OCI-M1 (cell line): ENCODE measurements at regions not wholly inside any gene's neighbourhood (a gene's known extent, or its start where the extent isn't known, plus 50 kb on each side); places are given as distances from the start of the nearest gene placed in this dataset.

Experiments
- DNase-seq: peaks from one replicate; lab custom pipeline; 2025; lab: John Stamatoyannopoulos, UW

DNA sequence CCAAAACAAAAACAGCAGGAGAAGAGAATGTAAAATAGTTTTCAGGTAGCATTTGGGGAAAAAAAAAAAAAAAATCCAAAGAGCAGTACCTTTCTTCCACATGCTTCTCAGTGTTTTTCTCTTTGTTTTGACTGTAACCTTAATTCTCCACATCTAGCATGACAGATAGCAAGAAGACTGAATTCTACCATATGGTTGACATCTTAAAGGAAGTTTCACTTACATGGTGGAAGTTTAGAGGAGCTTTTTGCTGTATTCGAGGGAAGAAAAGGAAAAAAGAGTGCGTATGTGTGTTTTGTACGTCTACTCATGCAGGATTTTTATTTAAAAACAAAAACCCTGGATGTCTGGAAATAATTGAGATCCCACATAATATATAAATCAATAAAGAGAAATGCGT, 604.8 kb downstream of the CCDC171 start:
- DNase-seq: no peak

DNA sequence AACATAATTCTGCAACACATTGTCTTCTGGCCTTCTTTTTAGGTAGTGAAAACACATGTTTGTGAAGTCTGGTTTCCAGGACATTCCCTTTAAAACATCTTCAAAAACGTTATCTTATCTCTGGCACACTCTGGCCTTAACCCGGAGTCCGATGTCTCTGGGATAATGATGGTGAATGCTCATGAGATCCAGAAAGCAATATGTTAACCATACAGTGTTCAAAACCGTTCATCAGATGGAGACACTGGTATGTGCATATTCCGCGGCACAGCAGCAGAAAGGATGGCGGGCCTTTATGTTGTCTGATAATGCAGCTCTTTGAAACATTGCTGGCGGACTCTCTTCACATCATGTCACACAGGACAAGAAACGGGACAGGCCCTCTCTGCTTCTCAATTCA, 605.2 kb downstream of the CCDC171 start:
- DNase-seq: no peak

DNA sequence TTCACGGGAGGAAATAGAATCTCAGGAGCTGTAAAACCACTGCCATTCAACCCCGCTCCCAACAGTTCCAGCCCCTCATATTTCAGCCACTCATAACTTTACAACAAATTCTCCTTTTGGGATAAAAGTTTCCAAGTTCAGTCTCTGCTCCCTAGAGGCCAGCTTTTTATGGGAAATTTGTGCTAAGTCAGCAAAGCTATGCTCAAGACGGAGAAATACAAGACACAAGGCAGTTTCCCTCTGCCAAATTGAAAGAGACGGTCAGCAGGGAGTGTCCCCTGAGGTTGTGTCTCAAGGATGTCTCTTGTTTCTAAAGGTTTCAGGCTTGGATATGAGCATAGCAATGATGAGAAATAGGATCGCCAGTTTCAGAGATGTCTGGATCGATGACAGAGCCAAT, 608.6 kb downstream of the CCDC171 start:
- DNase-seq: no peak

DNA sequence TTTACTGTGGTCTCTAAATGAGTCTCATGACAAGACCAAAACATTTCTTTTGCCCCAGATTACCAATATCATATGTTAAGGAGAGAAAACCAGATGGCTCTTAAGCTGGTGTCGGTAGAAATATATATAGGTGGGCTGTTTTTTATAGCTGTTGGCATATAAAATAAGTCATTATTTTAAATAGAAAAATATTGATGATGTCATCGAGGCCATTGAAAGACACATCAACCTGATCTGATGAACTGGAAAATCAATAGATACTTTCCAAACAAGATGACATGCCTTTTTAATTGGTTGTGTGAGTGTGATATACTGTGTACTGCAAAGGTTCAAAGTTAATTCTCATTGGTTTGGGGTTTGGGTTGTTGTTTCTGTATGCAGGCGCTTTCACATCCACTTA, 617.3 kb downstream of the CCDC171 start:
- no peak for DNase-seq

DNA sequence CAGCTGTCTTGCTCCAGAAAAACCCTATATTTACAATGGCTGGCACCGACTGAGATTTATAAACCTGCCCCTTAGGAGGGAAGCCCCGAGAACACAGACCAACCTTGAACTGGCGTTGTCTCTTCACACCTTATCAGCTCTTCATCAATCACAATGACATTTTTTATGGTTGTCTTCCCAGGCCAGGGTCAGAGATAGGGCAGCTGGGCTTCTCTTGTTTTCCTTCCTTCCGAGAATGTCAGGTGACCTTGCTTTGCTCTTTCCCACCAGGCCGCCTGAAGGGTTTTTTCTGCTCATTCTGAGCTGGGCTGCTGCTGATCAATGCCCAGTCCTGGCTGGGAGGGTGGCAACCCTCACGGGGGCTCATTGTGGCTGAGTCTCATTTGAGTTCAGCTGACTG, 619.1 kb downstream of the CCDC171 start:
- no peak for DNase-seq

DNA sequence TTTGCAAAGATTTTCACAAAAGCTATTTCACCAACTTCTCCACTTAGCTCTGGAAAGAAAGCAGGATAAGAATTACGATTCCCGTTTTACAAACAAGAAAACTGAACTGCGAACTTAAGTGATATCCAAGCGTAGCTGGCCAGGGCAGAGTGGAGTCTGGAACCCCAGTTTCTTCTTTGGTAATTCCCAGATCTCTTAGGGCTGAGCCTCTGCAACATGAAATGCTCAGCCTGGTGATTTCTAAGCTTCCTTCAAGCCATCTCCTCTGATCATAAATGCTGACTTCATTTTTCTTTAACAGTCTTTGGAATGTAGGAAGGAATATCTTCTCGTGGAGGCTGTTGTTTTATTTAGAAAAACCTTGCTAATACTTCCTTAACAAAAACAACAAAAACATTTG, 620.0 kb downstream of the CCDC171 start:
- DNase-seq: no peak

DNA sequence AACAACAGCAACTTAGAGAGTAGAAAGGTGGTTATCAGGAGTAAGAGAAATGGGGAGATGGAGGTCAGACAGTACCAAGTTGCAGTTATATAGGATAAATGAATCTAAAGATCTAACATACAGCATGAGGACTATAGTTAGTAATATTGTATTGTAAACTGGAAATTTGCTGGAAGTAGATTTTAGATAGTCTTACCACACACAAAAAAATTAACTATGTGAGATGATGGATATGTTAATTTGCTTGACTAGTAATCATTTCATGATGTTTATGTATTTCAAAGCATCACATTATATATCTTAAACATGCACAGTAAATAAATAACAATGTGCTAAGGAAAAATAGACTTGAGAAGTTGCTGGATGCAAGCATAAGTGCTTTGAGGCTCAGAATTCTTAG, 622.1 kb downstream of the CCDC171 start:
- DNase-seq: no peak

DNA sequence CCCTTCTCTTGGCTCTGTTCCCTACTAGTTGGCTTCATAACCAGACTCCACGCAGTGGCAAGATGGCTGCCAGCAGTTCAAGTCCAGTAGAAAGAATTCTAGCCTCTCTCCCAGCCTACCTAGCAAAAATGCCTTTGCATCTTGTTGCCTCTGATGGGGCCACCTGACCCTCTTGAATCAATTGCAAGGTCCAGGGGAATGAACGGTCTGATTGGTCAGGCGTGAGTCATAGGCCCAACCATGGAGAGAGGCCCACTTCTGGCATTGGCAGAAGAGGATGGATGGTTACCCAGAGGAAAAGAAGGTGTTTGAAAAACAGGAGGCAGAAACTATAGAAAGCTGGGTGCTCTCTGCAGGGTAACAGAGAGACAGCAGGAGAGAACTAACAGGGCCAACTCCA, 622.6 kb downstream of the CCDC171 start:
- DNase-seq: no peak

DNA sequence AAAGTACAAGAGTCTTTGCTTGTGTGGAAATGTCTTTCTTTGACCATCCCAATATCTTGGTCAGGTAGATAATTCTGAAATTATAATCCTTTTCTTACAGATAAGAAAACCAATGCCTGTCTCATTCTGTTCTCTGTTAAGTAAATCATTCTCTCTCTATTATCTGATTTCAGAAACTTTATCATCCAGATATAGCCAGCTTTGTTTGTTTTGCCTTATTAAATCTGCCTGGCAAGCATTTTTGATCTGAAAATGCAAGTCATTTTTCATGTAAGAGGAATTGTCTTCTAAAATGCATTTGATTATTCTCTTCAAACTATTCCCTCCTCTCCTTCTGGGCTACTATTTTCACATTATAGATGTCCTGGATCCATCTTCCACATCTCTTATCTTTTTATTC, 625.5 kb downstream of the CCDC171 start:
- DNase-seq: no peak

DNA sequence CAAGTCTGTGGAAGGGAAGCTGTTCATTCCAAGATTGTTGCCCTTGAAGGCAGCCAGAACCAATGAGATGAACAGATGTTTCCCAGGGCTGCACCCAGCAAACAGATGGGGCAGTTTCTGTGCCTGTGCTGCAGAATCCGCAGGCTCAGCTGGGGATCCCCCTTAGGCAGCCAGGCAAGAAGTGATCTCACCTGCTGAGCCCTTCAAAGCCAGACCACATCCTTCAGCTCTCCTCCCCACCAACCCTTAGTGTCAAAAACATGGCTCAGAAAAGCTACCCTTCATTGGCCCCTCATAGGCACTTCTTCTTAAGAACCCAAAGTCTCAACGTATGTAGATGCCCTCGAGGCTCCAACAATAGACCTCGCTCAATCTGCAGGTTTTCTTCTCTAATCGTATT, 626.7 kb downstream of the CCDC171 start:
- no peak for DNase-seq

DNA sequence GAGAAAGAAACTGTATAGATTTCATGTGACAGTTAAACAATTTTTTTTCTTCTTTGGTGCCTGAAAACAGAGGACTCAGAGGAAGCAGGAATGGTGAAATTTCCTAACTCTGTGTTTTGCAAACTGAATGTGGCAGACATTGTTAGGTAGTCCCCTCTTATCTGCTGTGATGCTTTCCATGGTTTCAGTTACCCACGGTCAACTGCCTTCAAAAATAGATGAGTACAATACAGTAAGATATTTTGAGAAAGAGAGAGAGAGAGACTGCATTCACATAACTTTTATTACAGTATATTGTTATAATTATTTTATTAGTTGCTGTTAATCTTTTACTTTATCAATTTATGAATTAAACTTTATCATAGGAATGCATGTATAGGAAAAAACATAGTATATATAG, 627.2 kb downstream of the CCDC171 start:
- DNase-seq: no peak

DNA sequence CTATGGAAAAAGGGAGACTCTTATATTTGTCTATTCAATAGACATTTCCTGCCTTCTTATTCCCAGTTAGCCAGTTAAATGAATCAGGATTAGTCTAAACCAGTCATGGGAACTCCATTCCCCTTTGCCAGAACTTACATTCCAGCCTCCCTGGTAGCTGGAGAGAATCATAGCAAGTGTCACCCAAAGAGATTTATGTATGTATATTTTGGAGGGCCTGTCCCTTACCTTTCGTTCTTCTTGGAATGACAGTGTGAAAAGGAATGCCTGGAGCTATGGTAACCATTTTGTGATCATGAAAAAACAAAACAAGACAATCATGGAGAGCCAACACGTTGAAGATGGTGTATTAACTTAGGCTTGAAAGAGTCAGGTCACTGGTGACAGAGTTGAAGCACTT, 627.7 kb downstream of the CCDC171 start:
- no peak for DNase-seq

DNA sequence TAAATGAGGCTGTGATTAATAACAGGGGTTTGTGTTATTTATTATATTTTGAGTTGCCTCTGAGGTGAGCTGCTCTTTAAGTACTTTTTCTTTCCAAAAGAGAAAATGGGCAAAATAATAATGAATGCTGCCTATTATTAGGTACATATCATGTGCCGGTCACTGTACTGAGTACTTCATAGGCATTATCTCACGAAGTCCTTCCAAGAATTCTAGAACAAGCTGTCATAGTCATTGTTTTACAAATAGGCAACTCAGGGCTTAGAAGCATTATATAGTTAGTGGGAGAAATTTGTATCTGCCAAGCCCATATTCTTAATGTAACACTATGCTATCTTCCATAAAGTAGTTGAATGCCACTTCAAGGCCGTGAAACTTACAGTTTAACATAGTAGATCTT, 628.7 kb downstream of the CCDC171 start:
- DNase-seq: no peak

DNA sequence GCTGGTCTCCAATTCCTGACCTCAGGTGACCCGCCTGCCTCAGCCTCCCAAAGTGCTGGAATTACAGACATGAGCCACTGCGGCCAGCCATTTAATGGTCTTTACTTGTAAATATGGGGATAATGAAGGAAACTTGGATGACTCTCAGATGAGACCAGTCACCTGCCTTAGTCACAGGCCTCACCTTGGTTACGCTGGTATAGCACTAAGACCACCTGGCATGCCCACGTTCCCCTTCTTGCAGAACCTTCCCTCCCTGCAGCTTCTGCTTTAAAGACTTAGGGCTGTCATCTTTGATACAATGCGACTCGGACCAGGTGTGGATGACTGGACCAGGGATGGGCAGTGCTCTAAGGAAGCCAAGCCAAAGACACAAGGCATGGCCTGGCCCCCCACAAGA, 629.9 kb downstream of the CCDC171 start:
- no peak for DNase-seq

DNA sequence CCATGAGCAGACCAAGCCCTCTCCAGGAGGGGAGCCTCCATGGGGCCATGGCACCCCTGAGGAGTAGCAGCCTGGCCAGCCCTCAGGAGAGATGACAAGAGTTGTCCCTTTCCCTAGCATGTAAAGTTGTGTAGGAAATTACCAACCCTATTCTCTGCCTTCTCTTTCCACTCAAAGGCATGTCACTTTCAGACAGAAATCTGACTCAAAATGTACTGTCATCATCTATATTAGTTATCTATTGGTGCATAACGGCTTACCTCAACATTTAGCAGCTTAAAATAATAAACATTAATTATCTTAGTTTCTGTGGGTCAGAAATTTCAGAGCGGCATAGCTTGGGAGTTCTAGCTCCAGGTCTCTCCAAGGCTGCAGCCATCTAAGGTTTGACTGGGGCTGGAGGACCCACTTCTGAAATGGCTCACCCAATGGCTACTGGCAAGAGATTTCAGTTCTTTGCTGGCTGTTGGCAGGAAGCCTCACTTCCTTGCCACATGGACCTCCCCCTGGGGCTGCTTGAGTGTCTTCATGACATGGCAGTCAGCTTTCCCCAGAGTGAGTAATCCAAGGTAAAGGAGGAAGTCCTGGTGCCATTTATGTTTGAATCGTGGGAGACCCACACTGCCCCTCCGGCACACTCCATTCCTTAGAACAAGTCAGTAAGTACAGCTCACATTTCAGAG, 632.3 kb downstream of the CCDC171 start:
- no peak for DNase-seq

DNA sequence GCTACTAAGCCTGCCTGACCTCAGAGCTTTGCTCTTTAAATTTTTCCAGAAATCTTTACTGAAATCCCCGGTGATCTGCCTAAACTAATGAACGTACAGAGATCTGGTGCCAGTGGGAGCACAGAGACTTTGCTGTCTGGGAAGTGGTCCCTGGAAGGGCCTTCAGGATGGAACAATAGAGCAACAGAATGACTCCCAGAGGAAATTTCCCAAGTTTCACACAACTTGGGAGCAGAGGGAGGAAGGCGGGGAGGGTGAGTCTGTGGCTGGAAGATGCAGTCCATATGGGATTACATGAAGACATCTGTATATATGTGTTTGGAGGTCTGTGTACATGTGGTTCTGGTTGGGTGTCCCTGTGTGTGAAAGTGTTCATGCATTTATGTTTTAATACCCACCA, 638.3 kb downstream of the CCDC171 start:
- no peak for DNase-seq

DNA sequence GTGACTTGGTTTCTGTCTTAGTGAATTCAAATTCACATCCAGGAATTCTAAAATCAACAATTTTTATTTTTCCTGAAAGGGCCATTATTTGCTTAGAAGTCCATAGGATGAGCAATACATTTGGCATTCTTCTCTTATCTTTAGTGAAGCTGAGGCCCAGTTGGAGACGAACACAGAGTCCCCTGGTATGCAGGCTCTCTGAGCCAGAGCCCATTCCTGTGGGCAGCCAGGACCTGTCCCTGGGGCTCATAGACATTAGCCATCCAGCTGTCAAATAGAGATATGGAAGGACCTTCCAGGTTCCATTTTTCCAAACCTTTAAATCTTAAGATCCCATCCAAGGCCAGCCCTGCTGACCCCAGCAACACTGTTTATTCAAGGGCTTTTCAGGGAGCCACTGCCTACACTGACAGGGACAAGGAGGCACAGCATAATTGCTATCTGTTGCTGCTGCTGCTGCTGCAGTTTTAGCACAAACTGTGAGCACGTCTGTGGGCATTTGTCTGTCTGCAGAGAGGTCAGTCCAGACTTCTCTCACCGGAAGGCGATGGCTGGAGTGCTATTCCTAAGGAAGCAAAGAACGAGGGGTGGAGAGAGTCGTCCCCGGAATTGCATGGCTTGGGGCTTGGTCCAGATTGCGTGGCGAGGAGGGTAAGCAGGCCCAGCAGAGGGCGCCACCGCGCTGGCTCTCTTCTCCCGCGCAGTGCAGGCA, 639.0 kb downstream of the CCDC171 start:
- DNase-seq: peak; percentile 58

DNA sequence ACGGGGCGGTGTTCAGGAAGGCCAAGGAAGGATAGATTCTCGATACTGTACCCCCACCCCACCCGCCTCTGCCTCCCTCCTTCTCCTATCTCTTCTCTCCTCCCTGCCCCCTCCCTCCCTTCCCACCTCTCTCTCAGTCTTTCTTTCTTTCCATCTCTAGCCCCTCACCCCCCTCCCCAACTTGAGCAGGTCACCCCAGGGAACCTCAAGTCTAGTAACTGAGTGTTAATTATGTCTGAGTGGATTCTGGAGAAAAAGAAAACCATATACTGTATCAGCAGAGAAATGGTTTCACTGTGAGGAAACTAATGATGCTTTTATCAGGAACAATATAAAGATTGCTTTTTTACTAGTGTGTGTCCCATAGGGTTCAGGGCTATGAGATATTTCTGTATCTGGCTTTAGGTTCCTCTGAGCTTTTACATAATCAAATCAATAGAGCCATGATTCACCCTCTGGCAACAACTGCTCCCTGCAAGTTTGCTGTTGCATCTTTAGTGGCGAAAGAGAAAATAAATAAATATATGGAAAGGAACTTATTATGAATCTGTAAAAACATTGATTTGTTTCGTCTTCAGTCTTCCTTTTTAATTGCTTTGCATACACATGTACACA, 639.7 kb downstream of the CCDC171 start:
- no peak for DNase-seq

DNA sequence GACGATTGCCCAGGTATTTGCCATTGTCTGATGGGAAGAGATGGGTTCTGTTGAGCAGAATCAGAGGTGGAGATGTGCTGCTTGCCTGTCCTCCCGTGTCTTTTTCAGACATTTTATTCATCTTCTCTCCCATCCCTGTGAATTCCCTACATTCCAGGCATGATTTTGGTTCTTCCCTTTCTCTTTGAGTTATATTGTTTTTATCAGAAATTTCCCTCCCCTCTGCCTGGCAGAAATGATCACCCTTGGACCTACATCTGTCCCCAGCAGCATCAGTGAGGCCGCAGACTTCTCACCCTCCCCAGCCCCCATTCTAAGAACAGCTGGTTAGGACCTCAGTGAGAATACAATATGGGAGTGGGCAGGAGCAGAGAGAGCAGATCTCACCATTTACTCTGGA, 640.2 kb downstream of the CCDC171 start:
- DNase-seq: no peak

DNA sequence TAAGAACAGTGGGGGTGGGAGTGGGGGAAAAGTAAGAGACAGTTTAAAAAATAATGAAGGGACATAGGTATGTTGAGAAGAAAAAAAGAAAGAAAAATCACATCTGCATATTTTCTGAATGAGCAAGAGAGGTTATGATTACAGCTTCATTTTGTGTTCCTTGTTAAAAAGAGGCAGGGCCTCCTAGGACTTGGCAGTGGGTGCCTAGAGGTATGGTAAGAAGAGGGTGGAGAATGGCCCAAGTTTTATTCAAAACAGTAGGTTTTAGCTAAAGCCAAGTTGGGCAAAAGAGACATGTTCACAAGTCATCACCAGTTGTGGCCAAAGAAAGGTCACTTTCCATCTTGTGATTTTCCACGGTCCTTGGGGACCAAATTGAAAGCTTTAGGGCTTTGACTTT, 643.4 kb downstream of the CCDC171 start:
- no peak for DNase-seq

DNA sequence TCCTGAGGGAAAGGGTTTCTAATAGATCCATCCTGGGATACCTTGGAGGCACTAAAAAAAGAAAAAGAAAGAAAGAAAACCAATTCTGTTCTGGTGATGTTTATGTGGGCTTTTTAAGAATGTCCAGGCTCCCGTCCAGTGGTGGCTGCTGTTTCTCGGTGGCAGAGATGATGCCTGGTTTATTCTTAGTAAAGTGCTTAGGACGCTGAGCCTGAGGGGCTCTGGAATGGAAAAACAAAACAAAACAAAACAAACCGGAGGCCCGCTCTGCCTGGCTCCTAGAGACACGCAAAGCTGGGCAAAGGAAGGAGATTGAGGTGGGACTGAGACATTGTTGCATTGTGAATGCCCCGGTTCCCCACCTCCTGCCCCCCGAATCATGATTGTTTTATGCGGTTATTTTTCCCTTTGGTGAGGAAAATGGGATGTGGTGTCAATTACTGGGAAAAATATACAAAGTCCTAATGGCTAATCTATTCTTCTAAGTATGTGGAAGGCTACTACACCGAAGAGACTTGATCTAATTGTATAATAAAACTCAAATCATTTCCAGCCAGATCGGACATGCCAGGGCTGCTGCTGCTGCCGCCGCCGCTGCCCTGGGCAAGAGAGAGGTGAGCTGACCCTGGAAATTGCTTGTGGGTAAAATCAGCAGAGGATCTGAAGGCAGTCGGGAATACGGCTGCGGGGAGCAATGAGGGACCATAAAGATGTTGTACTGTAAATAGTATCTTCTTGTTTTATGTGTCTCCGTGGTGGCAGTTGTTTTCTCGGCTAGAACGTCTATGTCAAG, 644.9 kb downstream of the CCDC171 start:
- no peak for DNase-seq

DNA sequence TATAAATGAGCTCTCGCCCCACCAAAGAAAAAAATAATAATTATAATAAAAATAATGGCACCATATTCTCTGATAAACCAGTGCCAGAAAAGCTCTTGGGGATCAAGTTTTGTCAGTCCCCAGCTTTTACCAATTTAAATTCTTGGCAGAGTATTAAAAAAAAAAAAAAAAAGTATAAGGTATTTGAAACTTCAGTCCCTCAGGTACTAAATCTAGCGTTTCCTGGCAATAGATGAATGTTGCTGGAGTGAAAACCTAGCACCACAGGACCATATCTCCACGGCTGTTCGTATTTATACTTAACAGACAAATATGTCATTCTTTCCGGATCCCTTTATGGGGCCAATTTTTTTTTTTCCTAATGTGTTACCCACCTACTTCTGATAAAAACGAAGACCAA, 646.2 kb downstream of the CCDC171 start:
- no peak for DNase-seq

DNA sequence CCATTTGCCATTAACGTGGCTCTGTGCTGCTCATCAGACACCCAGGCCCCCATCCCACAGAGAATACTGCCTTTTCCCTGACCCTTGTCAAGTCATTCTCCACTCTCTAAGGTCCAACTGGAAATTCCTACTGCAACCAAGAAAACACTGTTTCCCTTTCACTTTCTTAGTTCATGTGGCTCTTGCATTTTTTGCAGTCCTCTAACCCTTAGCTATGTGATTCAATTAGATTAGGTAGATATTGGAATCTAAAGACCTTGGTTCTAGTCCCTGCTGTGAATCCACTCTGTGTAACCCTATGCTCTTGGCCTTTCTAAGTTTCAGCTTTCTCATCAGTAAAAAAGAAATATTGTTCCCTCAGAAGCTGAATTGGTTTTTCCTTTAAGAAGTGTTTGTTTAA, 649.4 kb downstream of the CCDC171 start:
- DNase-seq: no peak
